ENCODE measurements at regions not wholly inside any gene's neighbourhood (a gene's known extent, or its start where the extent isn't known, plus 50 kb on each side); places are given as distances from the start of the nearest gene placed in this dataset.

GRCh38 chr13:97856304-97856675, 97.2 kb upstream of the IPO5 start:
- peak overlapping the region in 2 of 4 donors; percentile 54 to 66 for H3K27ac ChIP-seq
- 50 to 63% methylated on average over 4 of the region's 4 CpGs for WGBS, 2 donors
- no peak overlapping the region for H3K4me3 ChIP-seq
- H3K36me3 ChIP-seq: no peaks in the 10 kb centered on the region
- no peak for TF ChIP-seq EP300 (IDR thresholded peaks at IDR 0.05)
- TF ChIP-seq POLR2A (IDR thresholded peaks at IDR 0.05): no peak
- no peak for TF ChIP-seq CTCF (IDR thresholded peaks at IDR 0.05)
- H3K4me1 ChIP-seq: peaks cover 0 to 17% (median 4%) of the 10 kb centered on the region in 4 donors
- DNase-seq (ENCODE audit: low spot score in 2 of 2): no peak
- no peaks in the 10 kb centered on the region for H3K9me3 ChIP-seq
- no peaks in the 10 kb centered on the region for H3K27me3 ChIP-seq

GRCh38 chr13:97858161-97858560, 95.3 kb upstream of the IPO5 start:
- Histone ChIP-seq H3K9me3 (no peaks in the 10 kb centered on the region), H3K27me3 (no peaks in the 10 kb centered on the region), H3K36me3 (no peaks in the 10 kb centered on the region), H3K27ac (no peak overlapping the region), H3K4me3 (no peak overlapping the region), H3K4me1 (peaks cover 0 to 17% (median 4%) of the 10 kb centered on the region in 4 donors)
- TF ChIP-seq EP300 (IDR thresholded peaks at IDR 0.05) (no peak), POLR2A (IDR thresholded peaks at IDR 0.05) (no peak), CTCF (IDR thresholded peaks at IDR 0.05) (no peak)
- DNase-seq (ENCODE audit: low spot score in 2 of 2): no peak
- 75 to 87% methylated on average over 2 of the region's 2 CpGs for WGBS, 2 donors

GRCh38 chr13:97866346-97866745, 87.1 kb upstream of the IPO5 start:
- Histone ChIP-seq H3K27me3 (no peaks in the 10 kb centered on the region), H3K27ac (no peak overlapping the region), H3K4me3 (no peak overlapping the region), H3K9me3 (peaks cover 0 to 13% (median 0%) of the 10 kb centered on the region in 4 donors), H3K36me3 (no peaks in the 10 kb centered on the region), H3K4me1 (no peaks in the 10 kb centered on the region)
- 86 to 92% methylated on average over 4 of the region's 4 CpGs for WGBS, 2 donors
- no peak for DNase-seq (ENCODE audit: low spot score in 2 of 2)
- TF ChIP-seq EP300 (IDR thresholded peaks at IDR 0.05) (no peak), POLR2A (IDR thresholded peaks at IDR 0.05) (no peak), CTCF (IDR thresholded peaks at IDR 0.05) (no peak)

GRCh38 chr13:97866751-97867150, 86.7 kb upstream of the IPO5 start:
- H3K27me3 ChIP-seq: no peaks in the 10 kb centered on the region
- no peak for TF ChIP-seq EP300 (IDR thresholded peaks at IDR 0.05)
- TF ChIP-seq POLR2A (IDR thresholded peaks at IDR 0.05): no peak
- TF ChIP-seq CTCF (IDR thresholded peaks at IDR 0.05): no peak
- no peak for DNase-seq (ENCODE audit: low spot score in 2 of 2)
- H3K4me3 ChIP-seq: no peak overlapping the region
- H3K4me1 ChIP-seq: no peaks in the 10 kb centered on the region
- no peak overlapping the region for H3K27ac ChIP-seq
- WGBS, 2 donors: 64 to 74% methylated on average over 3 of the region's 3 CpGs
- peaks cover 0 to 13% (median 0%) of the 10 kb centered on the region in 4 donors for H3K9me3 ChIP-seq
- H3K36me3 ChIP-seq: no peaks in the 10 kb centered on the region

GRCh38 chr13:97873398-97873797, 80.1 kb upstream of the IPO5 start:
- H3K27me3 ChIP-seq: no peaks in the 10 kb centered on the region
- no peak for DNase-seq (ENCODE audit: low spot score in 2 of 2)
- WGBS, 2 donors: 92 to 100% methylated on average over 1 of the region's 1 CpG
- H3K9me3 ChIP-seq: no peaks in the 10 kb centered on the region
- no peak overlapping the region for H3K27ac ChIP-seq
- H3K36me3 ChIP-seq: no peaks in the 10 kb centered on the region
- no peaks in the 10 kb centered on the region for H3K4me1 ChIP-seq
- TF ChIP-seq CTCF (IDR thresholded peaks at IDR 0.05) (no peak), EP300 (IDR thresholded peaks at IDR 0.05) (no peak), POLR2A (IDR thresholded peaks at IDR 0.05) (no peak)
- H3K4me3 ChIP-seq: no peak overlapping the region
